Trophoblast cell (in vitro differentiated cells and primary cell): ENCODE measurements at regions not wholly inside any gene's neighbourhood (a gene's known extent, or its start where the extent isn't known, plus 50 kb on each side); places are given as distances from the start of the nearest gene placed in this dataset.

Source experiments
- DNase-seq, 2 donors: peaks; one replicate each; pipeline ENCODE4 v3.0.0-alpha.2; 2016
- H2AFZ ChIP-seq: 2 replicates; pipeline ENCODE4 v1.6.1; 2013; ENCODE audit warnings: low read length, moderate library complexity, mild to moderate bottlenecking; ENCODE audit not compliant: insufficient read depth, poor library complexity
- H2AK5ac ChIP-seq: 2 replicates; pipeline ENCODE4 v1.6.1; 2013; ENCODE audit warnings: mild to moderate bottlenecking, low read length
- H2BK120ac ChIP-seq: 2 replicates; pipeline ENCODE4 v1.6.1; 2013; ENCODE audit warnings: low read length, mild to moderate bottlenecking, moderate library complexity; ENCODE audit not compliant: insufficient read depth, poor library complexity
- H2BK12ac ChIP-seq: 2 replicates; pipeline ENCODE4 v1.6.1; 2013; ENCODE audit warnings: mild to moderate bottlenecking, low read length, moderate library complexity
- H2BK5ac ChIP-seq: 2 replicates; pipeline ENCODE4 v1.6.1; 2013; ENCODE audit warnings: low read length, low read depth, moderate library complexity, mild to moderate bottlenecking; ENCODE audit not compliant: poor library complexity
- H3K14ac ChIP-seq: 2 replicates; pipeline ENCODE4 v1.6.1; 2013; ENCODE audit warnings: mild to moderate bottlenecking, low read length
- H3K18ac ChIP-seq: 2 replicates; pipeline ENCODE4 v1.6.1; 2013; ENCODE audit warnings: mild to moderate bottlenecking, low read length
- H3K23ac ChIP-seq: 2 replicates; pipeline ENCODE4 v1.6.1; 2013; ENCODE audit warnings: low read length
- H3K27ac ChIP-seq: 2 replicates; pipeline ENCODE4 v1.5.1; 2013; ENCODE audit warnings: low read depth, mild to moderate bottlenecking, inconsistent platforms, low read length, moderate library complexity
- H3K27me3 ChIP-seq: 2 replicates; pipeline ENCODE4 v1.6.1; 2013; ENCODE audit warnings: inconsistent platforms, mild to moderate bottlenecking, low read length, moderate library complexity; ENCODE audit not compliant: insufficient read depth
- H3K36me3 ChIP-seq, 2 experiments: 1 replicate in 1 of 2; 2 replicates in 1 of 2; pipeline ENCODE4 v1.6.1; 2013; ENCODE audit warnings: low read length in 2 of 2, mild to moderate bottlenecking in 2 of 2, moderate library complexity in 1 of 2; ENCODE audit not compliant: insufficient read depth in 2 of 2, control insufficient read depth in 1 of 2
- H3K4ac ChIP-seq: 2 replicates; pipeline ENCODE4 v1.6.1; 2013; ENCODE audit warnings: low read depth, mild to moderate bottlenecking, low read length, moderate library complexity
- H3K4me1 ChIP-seq, 2 experiments: 1 replicate in 1 of 2; 2 replicates in 1 of 2; pipeline ENCODE4 v1.6.1; 2013; ENCODE audit warnings: low read length in 2 of 2, mild to moderate bottlenecking in 2 of 2, moderate library complexity in 1 of 2; ENCODE audit not compliant: insufficient read depth in 2 of 2, control insufficient read depth in 1 of 2
- H3K4me2 ChIP-seq: 2 replicates; pipeline ENCODE4 v1.6.1; 2013; ENCODE audit warnings: inconsistent platforms, mild to moderate bottlenecking, low read length, moderate library complexity
- H3K4me3 ChIP-seq: 2 replicates; pipeline ENCODE4 v1.5.1; 2013; ENCODE audit warnings: mild to moderate bottlenecking, low read depth, low read length, inconsistent platforms
- H3K79me1 ChIP-seq: one replicate; pipeline ENCODE4 v1.6.1; 2013; ENCODE audit warnings: low read length
- H3K79me2 ChIP-seq: 2 replicates; pipeline ENCODE4 v1.6.1; 2013; ENCODE audit warnings: low read length, mild to moderate bottlenecking; ENCODE audit not compliant: control insufficient read depth, insufficient read depth, poor library complexity
- H3K9ac ChIP-seq: 2 replicates; pipeline ENCODE4 v1.6.1; 2013; ENCODE audit warnings: mild to moderate bottlenecking, low read length
- H3K9me3 ChIP-seq: 2 replicates; pipeline ENCODE4 v1.6.1; 2013; ENCODE audit warnings: low read depth, mild to moderate bottlenecking, control low read depth, inconsistent platforms, low read length; ENCODE audit not compliant: insufficient read depth
- H4K12ac ChIP-seq: 2 replicates; pipeline ENCODE4 v1.6.1; 2013; ENCODE audit warnings: low read depth, mild to moderate bottlenecking, low read length, moderate library complexity
- H4K8ac ChIP-seq: 2 replicates; pipeline ENCODE4 v1.6.1; 2013; ENCODE audit warnings: low read depth, mild to moderate bottlenecking, low read length, moderate library complexity
- H4K91ac ChIP-seq: one replicate; pipeline ENCODE4 v1.6.1; 2013; ENCODE audit warnings: low read depth, mild to moderate bottlenecking, low read length, moderate library complexity
- WGBS: extraction: QIAGEN DNeasy Blood & Tissue Kit; methylation state at CpG from one replicate; pipeline ENCODE4 v1.1.7; 2013; ENCODE audit warnings: missing lambda C conversion rate; ENCODE audit not compliant: insufficient read length, insufficient coverage; ENCODE audit errors: extremely low coverage; 5-methylcytosine and 5-hydroxymethylcytosine counted together

DNA sequence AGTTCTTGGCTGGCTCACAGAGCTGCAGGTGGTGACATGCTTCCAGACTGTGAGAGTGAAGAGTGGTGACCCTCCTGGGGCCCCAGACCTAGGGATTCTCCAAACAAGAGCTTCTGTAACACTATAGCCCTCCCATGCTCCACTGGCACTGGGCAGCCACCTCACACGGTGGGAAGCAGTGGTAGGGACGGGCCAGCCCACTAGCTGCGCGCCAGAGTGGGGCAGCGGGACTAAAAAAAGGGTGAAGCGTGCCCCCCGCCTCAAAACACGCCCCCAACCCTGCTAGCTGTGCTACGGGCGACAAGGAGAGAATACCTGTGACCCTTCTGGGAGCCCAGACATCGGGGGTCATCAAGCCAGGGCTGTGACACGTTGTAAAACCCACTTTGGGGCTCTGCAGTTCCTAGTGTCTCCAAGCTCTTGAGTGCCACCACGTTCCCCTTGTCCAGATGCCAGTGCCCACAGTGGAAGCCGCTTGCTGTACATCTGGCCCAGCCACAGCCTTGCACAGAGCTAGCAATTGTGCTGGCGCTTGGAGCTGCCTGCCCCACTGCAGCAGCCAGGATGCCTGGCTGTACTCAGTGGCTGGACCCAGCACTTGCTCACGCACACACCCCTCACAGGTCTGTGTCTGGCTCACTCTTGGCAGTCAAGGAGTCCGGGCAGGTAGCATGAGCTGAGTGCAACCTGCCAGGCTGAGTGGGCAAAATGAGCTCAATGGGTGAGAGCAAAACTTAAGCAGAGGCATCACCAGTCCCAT, 100.0 kb downstream of the DCAF12L2 start:
- Histone ChIP-seq H3K9ac (no peak overlapping the region), H3K4me2 (no peak overlapping the region), H3K4me1 (no peaks in the 10 kb centered on the region), H2BK120ac (no peak overlapping the region), H2BK5ac (no peak overlapping the region), H4K8ac (no peak overlapping the region), H3K79me2 (no peaks in the 10 kb centered on the region), H3K36me3 (no peaks in the 10 kb centered on the region), H3K4me3 (no peak overlapping the region), H2BK12ac (no peak overlapping the region), H3K79me1 (no peaks in the 10 kb centered on the region), H3K27me3 (no peaks in the 10 kb centered on the region), H4K12ac (no peak overlapping the region), H2AFZ (no peak overlapping the region), H3K23ac (no peak overlapping the region), H4K91ac (no peak overlapping the region), H3K18ac (no peak overlapping the region), H3K9me3 (no peaks in the 10 kb centered on the region), H2AK5ac (no peak overlapping the region), H3K14ac (no peak overlapping the region), H3K27ac (no peak overlapping the region), H3K4ac (no peak overlapping the region)
- no peak for DNase-seq
- WGBS, result no CpG with 5 or more reads among the region's 17 CpGs
